SK-N-SH treated with all-trans-retinoic acid at 6 μM for 48 hours (cell line): ENCODE measurements at regions not wholly inside any gene's neighbourhood (a gene's known extent, or its start where the extent isn't known, plus 50 kb on each side); places are given as distances from the start of the nearest gene placed in this dataset.

Source experiments
- ATAC-seq: fragments of 200-7000 bp; cut with Tn5 transposase; 3 replicates; pipeline ENCODE4 v1.9.1; 2020; ENCODE audit warnings: mild to moderate bottlenecking, moderate library complexity
- BACH2 ChIP-seq: fragments of 250-450 bp; sonication (Bioruptor Pico); IDR thresholded peaks from 2 replicates; pipeline ENCODE4 v1.9.0; 2021; ENCODE audit warnings: mild to moderate bottlenecking, borderline replicate concordance
- CSDC2 ChIP-seq: fragments of 250-450 bp; sonication (Bioruptor Pico); IDR thresholded peaks from 2 replicates; pipeline ENCODE4 v1.5.0; 2020; ENCODE audit warnings: mild to moderate bottlenecking, moderate library complexity
- ESRRG ChIP-seq: fragments of 250-450 bp; sonication (Bioruptor Pico); IDR thresholded peaks from 2 replicates; pipeline ENCODE4 v1.6.1; 2021; ENCODE audit warnings: mild to moderate bottlenecking
- GLIS3 ChIP-seq: fragments of 250-450 bp; sonication (Bioruptor Pico); IDR thresholded peaks from 2 replicates; pipeline ENCODE4 v1.5.0; 2020; ENCODE audit warnings: mild to moderate bottlenecking, moderate library complexity
- ISL1 ChIP-seq: fragments of 250-450 bp; sonication (Bioruptor Pico); IDR thresholded peaks from 2 replicates; pipeline ENCODE4 v2.1.2; 2022; ENCODE audit warnings: mild to moderate bottlenecking, moderate library complexity
- PPARA ChIP-seq: fragments of 250-450 bp; sonication (Bioruptor Pico); IDR thresholded peaks from 2 replicates; pipeline ENCODE4 v1.5.0; 2020; ENCODE audit warnings: mild to moderate bottlenecking, borderline replicate concordance
- SNAI2 ChIP-seq: fragments of 250-450 bp; sonication (Bioruptor Pico); IDR thresholded peaks from 2 replicates; pipeline ENCODE4 v1.5.0; 2020; ENCODE audit warnings: mild to moderate bottlenecking, moderate library complexity
- TOX ChIP-seq: fragments of 250-450 bp; sonication (Bioruptor Pico); IDR thresholded peaks from 2 replicates; pipeline ENCODE4 v1.8.0; 2021; ENCODE audit warnings: mild to moderate bottlenecking, moderate library complexity, borderline replicate concordance
- ZC3H10 ChIP-seq: fragments of 250-450 bp; sonication (Bioruptor Pico); IDR thresholded peaks from 2 replicates; pipeline ENCODE4 v1.5.1; 2021; ENCODE audit warnings: mild to moderate bottlenecking, moderate library complexity
- ZFP3 ChIP-seq: fragments of 250-450 bp; sonication (Bioruptor Pico); IDR thresholded peaks from 2 replicates; pipeline ENCODE4 v1.5.0; 2020; ENCODE audit warnings: mild to moderate bottlenecking, moderate library complexity
- ZFP30 ChIP-seq: fragments of 450-650 bp; formaldehyde crosslinking; IDR thresholded peaks from 2 replicates; pipeline ENCODE4 v1.5.0; 2022; ENCODE audit warnings: mild to moderate bottlenecking, moderate library complexity
- ZNF565 ChIP-seq: fragments of 450-650 bp; formaldehyde crosslinking; conservative IDR thresholded peaks from 2 replicates; pipeline ENCODE4 v1.5.0; 2020; ENCODE audit warnings: low read depth, mild to moderate bottlenecking, moderate library complexity
- ZNF70 ChIP-seq: fragments of 450-650 bp; formaldehyde crosslinking; IDR thresholded peaks from 2 replicates; pipeline ENCODE4 v1.5.0; 2020; ENCODE audit warnings: mild to moderate bottlenecking, moderate library complexity
- TF ChIP-seq, protein P1 (sequence below): fragments of 250-450 bp; sonication (Bioruptor Pico); IDR thresholded peaks from 2 replicates; pipeline ENCODE4 v1.8.0; 2020; ENCODE audit warnings: mild to moderate bottlenecking, moderate library complexity, borderline replicate concordance
- TF ChIP-seq, protein P2 (sequence below): fragments of 250-450 bp; sonication (Bioruptor Pico); IDR thresholded peaks from 2 replicates; pipeline ENCODE4 v1.5.1; 2021; ENCODE audit warnings: mild to moderate bottlenecking, moderate library complexity
- TF ChIP-seq, protein P3 (sequence below): fragments of 250-450 bp; sonication (Bioruptor Pico); IDR thresholded peaks from 2 replicates; pipeline ENCODE4 v1.8.0; 2021; ENCODE audit warnings: low read depth, mild to moderate bottlenecking, moderate library complexity, borderline replicate concordance
- TF ChIP-seq, protein P4 (sequence below): fragments of 250-450 bp; sonication (Bioruptor Pico); IDR thresholded peaks from 2 replicates; pipeline ENCODE4 v1.5.1; 2020; ENCODE audit warnings: low read depth, mild to moderate bottlenecking, moderate library complexity
- TF ChIP-seq, protein P5 (sequence below): fragments of 250-450 bp; sonication (Bioruptor Pico); IDR thresholded peaks from 2 replicates; pipeline ENCODE4 v1.5.0; 2020; ENCODE audit warnings: mild to moderate bottlenecking, moderate library complexity

DNA sequence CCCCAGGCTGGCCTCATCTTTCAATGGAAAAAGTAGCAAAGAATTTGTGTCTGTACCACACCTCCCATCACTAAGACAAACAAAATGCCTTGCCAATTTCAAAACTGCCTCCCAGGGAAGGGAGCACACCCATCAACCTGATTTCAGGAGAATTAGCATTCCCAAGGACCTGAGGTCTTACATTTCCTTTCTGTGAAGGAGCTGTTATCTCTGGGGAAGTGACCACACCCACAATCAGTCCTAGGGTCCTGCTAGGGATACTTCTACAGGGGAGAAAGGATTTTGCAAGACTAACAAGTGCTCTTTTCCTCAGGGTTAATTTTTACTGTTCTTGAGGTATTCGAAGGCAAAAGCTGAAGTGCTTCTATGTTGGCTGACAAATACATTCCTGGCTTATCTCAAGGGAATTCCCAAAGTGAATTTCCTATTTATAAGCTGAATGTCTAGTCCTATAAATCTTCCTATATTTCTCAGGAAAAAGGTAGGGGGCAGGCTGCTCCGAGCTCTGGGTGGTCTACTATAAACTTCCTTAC lies 97.4 kb upstream of the ITGA1 start:
- TF ChIP-seq CSDC2 (CRISPR knock-in tag) (peak; percentile 37; the same call in 1 of the 2 replicates), ISL1 (peak; percentile 85)
- TF ChIP-seq, protein P1, sequence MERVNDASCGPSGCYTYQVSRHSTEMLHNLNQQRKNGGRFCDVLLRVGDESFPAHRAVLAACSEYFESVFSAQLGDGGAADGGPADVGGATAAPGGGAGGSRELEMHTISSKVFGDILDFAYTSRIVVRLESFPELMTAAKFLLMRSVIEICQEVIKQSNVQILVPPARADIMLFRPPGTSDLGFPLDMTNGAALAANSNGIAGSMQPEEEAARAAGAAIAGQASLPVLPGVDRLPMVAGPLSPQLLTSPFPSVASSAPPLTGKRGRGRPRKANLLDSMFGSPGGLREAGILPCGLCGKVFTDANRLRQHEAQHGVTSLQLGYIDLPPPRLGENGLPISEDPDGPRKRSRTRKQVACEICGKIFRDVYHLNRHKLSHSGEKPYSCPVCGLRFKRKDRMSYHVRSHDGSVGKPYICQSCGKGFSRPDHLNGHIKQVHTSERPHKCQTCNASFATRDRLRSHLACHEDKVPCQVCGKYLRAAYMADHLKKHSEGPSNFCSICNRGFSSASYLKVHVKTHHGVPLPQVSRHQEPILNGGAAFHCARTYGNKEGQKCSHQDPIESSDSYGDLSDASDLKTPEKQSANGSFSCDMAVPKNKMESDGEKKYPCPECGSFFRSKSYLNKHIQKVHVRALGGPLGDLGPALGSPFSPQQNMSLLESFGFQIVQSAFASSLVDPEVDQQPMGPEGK (CRISPR knock-in tag), result peak; percentile 32; the same call in 1 of the 2 replicates
- TF ChIP-seq, protein P2, sequence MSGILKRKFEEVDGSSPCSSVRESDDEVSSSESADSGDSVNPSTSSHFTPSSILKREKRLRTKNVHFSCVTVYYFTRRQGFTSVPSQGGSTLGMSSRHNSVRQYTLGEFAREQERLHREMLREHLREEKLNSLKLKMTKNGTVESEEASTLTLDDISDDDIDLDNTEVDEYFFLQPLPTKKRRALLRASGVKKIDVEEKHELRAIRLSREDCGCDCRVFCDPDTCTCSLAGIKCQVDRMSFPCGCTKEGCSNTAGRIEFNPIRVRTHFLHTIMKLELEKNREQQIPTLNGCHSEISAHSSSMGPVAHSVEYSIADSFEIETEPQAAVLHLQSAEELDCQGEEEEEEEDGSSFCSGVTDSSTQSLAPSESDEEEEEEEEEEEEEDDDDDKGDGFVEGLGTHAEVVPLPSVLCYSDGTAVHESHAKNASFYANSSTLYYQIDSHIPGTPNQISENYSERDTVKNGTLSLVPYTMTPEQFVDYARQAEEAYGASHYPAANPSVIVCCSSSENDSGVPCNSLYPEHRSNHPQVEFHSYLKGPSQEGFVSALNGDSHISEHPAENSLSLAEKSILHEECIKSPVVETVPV (CRISPR knock-in tag), result no peak
- peak; percentile 6; the same call in 1 of the 3 replicates for ATAC-seq

DNA sequence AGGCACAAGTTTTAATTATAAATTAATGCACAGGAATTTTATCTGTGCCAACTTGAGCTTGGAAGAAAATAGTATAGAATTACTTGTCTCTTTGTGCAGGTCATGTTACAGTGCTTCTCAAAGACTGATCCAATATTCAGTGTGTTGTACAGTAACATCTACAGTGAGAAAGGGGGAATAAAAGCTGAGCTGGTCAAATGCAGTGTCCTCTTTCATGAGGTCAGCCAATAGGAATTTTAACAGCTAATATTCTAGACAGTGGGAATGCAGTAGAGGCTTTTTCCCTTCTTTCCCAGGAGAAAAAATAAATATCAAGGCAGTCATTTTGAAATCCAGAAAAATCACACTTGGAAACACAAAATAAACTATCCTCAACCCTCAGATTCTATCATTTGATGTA lies 95.7 kb upstream of the ITGA1 start:
- ATAC-seq, result peak; percentile 94
- TF ChIP-seq ISL1 (peak; percentile 66), PPARA (CRISPR knock-in tag) (no peak), ZNF565 (CRISPR knock-in tag) (no peak)
- TF ChIP-seq, protein P1 (CRISPR knock-in tag), result no peak

DNA sequence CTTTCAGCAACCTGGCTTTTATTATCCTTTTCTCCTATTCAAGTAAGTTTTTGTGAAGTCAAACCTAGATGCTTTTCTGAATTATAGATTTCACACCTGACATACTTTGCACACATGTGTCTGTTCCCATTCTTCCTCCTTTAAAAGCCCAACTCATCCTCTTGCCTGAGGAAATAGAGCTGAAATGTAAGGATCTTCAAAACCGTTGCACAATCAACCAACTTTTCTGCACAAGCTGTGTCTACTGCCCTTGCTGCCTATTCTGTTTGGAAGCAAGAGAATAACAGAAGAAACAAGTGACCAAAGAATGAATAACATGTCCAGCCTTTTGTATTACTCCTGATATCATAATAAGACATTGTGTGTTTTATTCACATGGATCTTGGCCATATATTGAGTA lies 95.1 kb upstream of the ITGA1 start:
- no peak for TF ChIP-seq SNAI2 (CRISPR knock-in tag)
- TF ChIP-seq ZNF70 (CRISPR knock-in tag), result no peak
- TF ChIP-seq ESRRG (CRISPR knock-in tag), result no peak
- TF ChIP-seq, protein P2 (CRISPR knock-in tag), result no peak
- TF ChIP-seq TOX (CRISPR knock-in tag), result no peak
- TF ChIP-seq, protein P3, sequence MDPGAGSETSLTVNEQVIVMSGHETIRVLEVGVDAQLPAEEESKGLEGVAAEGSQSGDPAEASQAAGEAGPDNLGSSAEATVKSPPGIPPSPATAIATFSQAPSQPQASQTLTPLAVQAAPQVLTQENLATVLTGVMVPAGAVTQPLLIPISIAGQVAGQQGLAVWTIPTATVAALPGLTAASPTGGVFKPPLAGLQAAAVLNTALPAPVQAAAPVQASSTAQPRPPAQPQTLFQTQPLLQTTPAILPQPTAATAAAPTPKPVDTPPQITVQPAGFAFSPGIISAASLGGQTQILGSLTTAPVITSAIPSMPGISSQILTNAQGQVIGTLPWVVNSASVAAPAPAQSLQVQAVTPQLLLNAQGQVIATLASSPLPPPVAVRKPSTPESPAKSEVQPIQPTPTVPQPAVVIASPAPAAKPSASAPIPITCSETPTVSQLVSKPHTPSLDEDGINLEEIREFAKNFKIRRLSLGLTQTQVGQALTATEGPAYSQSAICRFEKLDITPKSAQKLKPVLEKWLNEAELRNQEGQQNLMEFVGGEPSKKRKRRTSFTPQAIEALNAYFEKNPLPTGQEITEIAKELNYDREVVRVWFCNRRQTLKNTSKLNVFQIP (CRISPR knock-in tag), result no peak
- TF ChIP-seq BACH2 (CRISPR knock-in tag), result no peak
- TF ChIP-seq ZFP30, result no peak
- no peak for TF ChIP-seq CSDC2 (CRISPR knock-in tag)
- TF ChIP-seq ZFP3 (CRISPR knock-in tag), result no peak
- TF ChIP-seq GLIS3 (CRISPR knock-in tag), result no peak
- TF ChIP-seq ZC3H10 (CRISPR knock-in tag), result no peak
- no peak for TF ChIP-seq ZNF565 (CRISPR knock-in tag)
- TF ChIP-seq, protein P4, sequence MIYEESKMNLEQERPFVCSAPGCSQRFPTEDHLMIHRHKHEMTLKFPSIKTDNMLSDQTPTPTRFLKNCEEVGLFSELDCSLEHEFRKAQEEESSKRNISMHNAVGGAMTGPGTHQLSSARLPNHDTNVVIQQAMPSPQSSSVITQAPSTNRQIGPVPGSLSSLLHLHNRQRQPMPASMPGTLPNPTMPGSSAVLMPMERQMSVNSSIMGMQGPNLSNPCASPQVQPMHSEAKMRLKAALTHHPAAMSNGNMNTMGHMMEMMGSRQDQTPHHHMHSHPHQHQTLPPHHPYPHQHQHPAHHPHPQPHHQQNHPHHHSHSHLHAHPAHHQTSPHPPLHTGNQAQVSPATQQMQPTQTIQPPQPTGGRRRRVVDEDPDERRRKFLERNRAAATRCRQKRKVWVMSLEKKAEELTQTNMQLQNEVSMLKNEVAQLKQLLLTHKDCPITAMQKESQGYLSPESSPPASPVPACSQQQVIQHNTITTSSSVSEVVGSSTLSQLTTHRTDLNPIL, result no peak
- TF ChIP-seq, protein P5, sequence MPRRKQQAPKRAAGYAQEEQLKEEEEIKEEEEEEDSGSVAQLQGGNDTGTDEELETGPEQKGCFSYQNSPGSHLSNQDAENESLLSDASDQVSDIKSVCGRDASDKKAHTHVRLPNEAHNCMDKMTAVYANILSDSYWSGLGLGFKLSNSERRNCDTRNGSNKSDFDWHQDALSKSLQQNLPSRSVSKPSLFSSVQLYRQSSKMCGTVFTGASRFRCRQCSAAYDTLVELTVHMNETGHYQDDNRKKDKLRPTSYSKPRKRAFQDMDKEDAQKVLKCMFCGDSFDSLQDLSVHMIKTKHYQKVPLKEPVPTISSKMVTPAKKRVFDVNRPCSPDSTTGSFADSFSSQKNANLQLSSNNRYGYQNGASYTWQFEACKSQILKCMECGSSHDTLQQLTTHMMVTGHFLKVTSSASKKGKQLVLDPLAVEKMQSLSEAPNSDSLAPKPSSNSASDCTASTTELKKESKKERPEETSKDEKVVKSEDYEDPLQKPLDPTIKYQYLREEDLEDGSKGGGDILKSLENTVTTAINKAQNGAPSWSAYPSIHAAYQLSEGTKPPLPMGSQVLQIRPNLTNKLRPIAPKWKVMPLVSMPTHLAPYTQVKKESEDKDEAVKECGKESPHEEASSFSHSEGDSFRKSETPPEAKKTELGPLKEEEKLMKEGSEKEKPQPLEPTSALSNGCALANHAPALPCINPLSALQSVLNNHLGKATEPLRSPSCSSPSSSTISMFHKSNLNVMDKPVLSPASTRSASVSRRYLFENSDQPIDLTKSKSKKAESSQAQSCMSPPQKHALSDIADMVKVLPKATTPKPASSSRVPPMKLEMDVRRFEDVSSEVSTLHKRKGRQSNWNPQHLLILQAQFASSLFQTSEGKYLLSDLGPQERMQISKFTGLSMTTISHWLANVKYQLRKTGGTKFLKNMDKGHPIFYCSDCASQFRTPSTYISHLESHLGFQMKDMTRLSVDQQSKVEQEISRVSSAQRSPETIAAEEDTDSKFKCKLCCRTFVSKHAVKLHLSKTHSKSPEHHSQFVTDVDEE, result no peak
- TF ChIP-seq, all 23 proteins: peak for 0
- no peak for ATAC-seq
